ENCODE measurements at regions not wholly inside any gene's neighbourhood (a gene's known extent, or its start where the extent isn't known, plus 50 kb on each side); places are given as distances from the start of the nearest gene placed in this dataset.

DNA sequence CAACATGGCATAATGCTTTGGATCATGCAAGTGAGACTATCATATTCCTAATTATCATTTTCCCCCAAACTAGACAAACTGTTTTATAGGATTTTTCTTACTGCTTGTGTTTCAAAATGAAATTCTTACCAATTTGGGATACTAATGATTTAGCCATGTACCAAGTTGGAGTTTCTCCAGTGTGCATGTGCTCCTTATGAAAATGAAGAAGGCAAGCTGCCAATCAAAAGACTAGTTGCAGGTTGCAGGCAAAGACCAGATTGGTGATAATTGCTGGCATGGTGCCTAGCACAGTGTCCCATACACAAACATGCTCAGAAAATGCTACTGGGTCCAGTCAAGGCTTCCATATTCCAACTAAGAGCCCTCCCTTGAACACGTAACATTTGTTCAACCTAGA is 771.8 kb upstream of the FANCL start:
- DNase-seq (ENCODE audit: low spot score): no peak

DNA sequence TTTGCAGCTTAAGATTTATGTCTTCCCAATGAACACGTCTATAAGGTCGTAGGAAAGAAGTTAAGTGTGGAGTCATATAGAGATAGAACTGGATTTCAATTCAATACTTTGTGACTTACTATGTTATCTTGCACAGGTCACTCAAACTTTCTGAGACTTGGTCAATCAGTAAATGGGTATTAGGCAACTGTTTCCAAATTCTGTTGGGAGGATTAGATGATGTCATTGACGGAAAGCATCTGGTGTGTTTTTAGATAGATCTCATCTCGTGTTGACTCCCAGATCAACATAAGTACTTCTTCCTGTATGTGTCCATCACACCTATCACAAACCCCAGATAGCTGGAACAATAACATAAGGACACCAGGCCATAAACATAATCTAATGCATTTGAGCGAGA is 771.1 kb upstream of the FANCL start:
- DNase-seq (ENCODE audit: low spot score): no peak

DNA sequence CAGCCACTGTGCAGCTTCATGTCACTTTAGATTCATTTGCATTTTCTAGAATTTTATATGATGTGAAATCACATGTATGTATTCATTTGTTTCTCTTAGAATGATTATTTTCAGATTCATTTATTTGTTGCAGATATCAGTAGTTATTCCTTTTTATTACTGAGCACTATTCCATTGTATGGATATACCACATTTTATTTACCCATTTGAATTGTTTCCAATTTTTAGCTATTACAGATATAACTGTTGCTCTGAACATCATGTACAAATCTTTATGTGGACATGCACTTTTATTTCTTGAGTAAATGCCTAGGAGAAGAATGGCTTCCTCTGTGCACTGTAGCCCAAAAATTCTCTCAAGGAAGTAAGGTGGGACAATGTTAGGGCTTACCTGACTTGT is 767.8 kb upstream of the FANCL start:
- DNase-seq (ENCODE audit: low spot score): no peak

DNA sequence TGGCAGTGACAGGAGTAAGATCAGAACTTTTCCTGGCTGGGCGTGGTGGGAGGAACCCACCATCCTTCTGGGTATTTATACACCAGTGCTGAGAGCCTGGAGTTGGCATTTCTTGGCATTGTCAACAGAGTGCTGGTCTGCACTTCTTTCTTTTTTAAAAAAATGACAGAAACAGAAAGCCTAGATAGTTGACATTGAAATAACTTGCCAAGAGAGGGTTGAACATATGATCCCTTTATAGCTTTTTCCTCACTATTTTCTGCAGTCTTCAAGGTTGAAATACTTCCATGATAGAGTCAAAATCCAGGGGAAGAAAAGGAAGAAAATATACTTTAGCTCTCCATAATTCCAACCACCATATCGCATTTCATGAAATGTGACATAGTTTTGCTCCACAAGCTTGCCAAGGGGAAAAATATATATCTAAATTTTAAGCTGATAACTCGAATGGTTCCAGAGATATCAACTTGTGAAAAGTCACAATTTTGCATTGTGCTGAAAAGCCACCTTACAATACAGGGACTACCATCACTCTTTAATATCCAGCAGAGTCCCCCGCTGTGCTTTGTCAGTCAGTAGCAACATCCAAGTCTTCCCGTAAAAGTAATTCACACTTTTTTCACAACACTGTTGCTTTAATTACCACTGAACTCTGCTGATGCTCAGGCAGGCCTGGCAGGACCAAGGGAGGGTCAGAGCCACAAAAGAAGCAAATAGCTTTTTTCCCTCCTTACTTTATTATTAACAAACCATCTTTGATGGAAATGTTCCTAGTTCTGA is 764.9 kb upstream of the FANCL start:
- DNase-seq (ENCODE audit: low spot score): no peak

DNA sequence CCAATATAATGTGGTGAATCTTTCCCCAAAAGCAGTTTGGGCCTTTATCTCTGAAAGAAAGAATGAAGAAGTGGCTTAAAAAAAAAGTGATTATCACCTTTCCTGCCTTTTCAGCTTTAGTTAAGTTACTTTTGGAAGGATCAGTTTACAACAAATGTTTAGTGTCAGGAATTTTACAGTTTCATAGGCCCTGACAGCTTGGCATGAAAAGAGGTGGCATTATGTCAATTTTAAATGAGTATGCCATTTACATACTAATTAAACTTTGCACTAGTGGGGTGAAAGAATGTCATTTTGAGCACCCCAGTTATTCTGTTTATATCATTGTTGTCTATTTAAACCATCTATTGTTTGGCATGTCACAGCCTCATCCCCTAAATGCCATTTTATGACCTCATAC is 763.5 kb upstream of the FANCL start:
- DNase-seq (ENCODE audit: low spot score): no peak

DNA sequence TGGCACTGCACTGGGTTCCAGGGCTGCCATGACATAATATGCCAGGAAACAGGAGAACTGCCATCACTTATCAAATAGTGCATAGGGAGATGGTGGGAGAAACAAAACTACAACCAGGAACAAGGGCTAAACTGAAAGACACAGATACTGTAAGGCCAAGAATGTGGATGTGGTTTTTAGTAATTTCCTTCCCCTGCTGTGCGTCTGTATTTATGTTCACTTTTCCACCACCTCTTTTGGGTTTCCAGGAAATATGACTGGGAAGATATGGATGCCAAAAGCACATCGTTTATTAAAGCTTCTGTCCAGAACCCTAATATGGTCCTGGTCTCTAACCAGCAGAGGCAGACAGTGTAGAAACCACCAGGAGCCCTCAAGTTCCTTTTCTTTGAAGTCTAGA is 759.7 kb upstream of the FANCL start:
- no peak for DNase-seq (ENCODE audit: low spot score)

DNA sequence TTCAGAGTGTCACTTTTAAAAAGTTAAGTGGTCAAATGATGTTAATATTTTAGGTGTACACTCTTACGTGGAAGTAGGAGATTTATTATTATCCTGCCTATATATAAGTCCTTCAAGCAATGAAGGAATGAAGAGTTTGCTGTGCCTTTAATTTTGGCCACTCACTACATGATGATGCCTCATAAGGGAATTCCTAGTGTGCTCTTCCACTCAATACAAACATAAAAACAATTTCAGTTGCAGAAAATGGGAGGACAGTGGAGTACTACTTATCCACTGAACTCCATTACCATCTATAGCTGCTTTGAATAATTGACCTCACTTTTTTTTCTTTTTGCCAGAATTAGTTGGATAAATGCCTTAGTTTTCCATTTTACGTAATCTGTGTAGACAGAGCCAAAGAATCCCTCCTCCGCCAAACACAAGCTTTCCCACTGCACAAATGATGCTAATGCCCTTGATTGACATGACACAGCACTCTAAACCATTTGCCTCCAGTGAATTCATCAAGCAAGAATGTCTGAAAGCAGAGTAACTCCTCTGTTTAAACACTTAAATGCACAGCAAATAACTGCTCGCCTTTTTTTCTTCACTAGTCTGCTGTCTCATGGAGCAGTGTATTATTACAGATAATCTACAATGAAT is 751.1 kb upstream of the FANCL start:
- peak; percentile 46 for DNase-seq (ENCODE audit: low spot score)

DNA sequence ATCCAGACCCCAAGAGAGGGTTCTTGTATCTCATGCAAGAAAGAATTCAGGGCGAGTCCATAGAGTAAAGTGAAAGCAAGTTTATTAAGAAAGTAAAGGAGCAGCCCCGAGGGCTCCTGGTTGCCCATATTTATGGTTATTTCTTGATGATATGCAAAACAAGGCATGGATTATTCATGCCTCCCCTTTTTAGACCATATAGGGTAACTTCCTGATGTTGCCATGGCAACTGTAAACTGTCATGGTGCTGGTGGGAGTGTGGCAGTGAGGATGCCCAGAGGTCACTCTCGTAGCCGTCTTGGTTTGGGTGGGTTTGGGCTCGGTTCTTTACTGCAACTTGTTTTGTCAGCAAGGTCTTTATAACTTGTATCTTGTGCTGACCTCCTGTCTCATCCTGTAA is 750.2 kb upstream of the FANCL start:
- no peak for DNase-seq (ENCODE audit: low spot score)

DNA sequence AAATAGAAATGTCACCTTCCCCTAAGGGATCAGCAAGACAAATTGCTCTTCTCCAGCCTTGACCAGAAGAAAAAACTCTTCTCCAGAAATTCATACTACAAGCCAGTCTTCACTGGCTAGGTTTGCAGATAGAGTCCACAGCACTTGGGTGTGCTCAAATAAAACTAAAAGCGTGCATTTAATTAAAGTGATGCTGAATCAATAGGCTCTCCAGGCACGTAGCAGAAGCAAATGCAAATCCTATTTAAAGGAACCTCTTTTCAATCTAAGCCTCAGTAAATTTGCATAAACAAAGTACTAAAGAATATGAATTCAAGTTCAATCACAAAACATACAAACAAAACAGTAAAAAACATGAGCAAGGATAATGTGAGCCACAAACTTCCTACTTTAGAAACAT is 744.4 kb upstream of the FANCL start:
- no peak for DNase-seq (ENCODE audit: low spot score)

DNA sequence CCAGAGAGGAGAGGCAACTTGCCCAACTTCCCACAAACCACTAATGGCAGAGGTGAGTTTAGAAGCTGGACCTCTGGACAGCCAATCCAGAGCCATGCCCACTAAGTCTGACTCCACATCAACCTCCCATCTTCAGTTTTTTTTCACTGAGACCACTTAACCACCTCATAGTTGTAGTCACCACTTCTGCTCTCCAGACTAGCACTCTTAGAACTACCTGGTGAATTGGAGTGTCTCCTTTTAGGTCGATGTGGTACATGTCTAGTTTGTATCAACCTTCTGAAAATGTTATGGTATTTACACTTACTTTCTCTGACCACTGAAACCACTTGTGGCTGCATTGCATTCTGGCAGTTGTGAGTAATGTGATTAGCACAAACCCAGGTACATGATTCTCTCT is 743.6 kb upstream of the FANCL start:
- DNase-seq (ENCODE audit: low spot score): no peak

DNA sequence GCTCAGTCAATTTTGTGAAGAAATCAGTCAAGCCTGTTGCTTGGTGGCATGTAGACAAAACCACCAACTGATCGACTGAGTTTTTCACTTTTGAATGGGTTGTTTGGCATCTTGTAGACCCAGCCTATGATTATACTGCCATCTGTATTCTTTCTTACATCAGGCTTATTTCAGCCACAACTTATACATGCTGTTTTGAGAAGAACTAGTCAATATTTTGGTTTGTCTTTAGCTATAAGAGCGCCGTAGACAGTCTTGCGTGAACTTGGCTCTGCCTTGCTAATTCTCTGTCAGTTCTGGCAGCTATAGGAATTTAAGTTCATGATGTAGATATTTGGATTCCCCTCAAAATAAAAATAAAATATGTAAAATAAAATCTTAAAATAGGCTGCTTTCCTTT is 742.0 kb upstream of the FANCL start:
- no peak for DNase-seq (ENCODE audit: low spot score)

DNA sequence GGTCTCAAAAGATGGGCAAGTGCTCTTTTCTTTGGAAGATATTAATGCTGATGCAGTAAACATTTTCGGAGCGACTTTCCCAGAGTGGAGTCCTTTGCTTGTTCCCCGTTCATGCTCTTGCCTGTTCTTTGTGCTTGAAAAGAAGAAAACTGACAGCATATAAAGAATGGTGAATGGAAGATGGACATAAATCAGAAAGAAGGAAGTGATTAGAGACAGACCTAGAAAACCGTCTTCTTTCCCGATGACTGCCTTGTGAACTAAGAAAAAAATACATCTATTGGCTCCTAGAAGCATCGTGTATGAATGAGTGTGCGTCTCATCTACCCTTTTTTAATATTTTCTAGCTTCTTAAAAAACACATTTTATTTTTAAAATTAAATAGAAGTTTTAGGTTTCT is 740.1 kb upstream of the FANCL start:
- no peak for DNase-seq (ENCODE audit: low spot score)

DNA sequence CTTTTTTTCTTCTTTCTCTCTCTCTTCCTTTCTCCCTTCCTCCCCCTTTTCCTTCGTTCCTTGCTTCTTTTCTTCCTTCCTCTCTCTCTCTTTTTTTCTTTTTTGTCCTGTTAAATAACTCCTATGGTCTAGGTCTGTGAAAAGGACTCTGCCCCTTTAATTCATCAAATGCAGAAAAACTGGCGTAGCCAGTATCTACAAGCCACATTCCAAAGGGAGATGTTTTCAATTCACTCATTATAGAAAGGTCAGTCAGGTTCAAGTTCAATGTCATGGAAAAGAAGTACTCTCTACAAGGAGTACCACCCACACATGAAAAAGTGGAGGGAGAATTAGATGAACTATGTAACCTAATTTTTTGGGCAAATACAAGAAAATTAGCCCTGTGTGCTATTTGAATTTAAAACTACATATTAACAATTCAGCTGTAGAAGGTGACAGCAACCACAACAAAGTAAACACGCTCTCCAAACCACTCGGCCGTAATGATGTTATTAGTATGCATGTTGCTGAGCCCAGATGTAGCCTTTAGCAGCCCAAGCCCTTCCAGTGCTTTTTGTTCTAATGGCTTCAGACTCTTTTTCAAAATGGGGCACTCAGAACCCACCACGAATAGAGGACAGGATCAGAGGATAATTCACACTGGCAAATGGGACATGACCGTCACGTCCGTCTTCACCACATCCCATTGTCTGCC is 735.4 kb upstream of the FANCL start:
- no peak for DNase-seq (ENCODE audit: low spot score)

DNA sequence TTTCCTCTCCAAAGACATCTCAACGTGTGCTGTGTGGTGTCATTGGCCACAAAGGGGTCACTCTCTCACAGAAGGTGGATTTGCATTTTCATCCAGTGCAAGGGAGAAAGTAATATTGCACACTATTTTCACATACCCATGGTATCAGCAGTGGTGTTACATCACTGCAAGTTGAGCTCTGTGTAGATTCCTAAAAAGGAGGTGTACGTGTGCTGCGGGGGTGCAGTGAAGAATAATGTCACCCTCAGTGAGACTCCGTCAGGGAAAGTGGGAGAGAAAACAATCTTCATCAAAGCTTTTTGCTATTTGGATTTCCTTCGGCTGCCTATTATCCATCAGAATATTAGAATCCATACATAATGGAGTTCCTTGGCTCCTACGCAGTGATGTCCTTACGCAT is 733.8 kb upstream of the FANCL start:
- DNase-seq (ENCODE audit: low spot score): no peak

DNA sequence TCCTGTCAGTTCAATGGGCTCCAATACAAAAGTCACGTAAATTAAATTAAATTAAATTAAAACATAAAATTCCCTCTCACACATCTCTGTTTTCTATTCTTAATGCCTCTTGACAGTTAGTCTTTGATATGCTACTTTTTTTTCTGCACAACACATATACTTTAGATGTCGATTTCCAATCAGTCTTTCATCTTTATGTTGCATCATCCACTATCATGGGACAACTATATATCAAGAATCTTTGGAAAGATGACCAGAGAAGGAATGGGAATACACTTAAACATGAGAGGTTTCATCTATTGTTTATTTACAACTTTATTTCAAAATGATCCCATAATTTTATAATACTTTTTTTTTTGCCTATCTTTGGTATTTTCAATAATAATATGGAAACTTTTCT is 733.3 kb upstream of the FANCL start:
- DNase-seq (ENCODE audit: low spot score): no peak

DNA sequence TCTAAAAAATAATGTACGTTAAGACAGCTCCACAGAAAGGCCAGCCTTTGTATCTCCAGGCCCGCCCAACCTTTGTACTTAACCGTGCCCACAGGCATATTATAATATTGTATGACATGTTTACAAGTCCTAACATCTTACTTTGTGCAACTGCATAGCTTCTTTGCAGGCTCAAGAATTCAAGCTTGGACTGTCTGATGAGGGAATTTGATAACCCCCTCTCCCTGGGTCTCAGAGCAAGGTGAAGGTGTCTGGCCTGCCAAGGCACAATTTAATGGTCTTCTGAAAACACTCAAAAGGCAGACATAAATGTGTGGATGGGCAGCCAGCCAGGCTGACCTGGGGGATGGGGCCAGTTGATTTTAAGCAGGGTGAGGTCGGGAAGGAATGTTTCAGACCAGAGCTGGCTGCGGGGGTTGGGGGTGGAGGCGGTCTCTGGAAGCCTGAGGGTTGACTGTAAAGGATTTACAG is 732.7 kb upstream of the FANCL start:
- no peak for DNase-seq (ENCODE audit: low spot score)

DNA sequence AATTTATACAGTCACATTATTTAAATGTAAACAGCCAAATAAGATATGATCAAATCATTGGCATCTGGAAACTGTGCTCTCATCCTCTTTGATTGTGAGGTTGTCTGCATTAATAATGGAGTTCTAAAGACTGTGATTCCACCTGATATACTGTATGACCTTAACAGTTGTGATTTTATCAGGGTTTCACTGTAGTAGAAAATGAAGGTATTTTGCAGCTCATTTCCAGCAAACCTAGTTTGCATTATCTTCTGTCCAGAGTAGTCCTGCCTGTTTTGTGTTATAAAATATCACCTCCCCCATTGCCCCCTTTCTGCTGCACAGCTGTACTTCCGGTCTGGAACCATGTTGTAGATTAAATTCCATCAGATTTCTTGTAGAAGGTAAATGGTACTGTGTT is 731.6 kb upstream of the FANCL start:
- DNase-seq (ENCODE audit: low spot score): no peak

DNA sequence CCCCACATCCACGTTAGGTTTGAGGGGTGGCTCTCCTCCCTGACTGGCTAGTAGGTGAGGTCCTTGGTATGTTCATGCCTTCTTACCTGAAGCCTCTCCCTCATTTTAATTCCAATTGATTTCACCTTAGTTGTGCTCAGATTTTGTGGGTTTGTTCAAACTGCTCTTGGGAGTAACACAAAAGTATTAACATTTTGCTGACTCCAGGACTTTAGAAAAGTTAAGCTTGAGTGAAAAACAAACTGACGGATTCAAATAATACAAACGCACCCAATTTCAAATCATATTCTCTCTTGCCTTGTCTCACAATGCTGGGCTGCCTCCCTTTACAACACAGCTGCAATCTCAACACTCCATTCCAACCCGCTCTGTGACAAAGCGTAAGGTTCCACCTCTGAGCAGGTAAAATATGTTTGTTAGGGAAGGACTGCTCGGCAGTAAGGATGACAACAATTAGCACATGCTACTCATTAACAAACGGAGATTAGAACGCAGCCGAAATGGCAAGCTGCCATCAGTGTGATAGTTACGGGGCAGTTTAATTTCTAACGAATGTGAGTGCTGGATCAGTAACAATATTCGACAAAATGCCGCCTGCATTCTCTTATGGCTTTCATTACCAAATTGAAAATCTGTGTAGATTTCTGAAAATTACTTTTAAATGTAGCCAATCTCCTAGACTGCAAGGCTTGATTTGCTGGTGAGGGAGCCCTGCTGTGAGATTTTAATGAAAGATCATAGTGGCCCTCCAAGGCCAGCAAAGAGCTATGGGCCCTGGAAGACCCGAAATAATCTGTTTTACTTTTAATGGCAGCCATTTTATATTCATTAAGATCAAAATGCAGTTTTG is 730.6 kb upstream of the FANCL start:
- no peak for DNase-seq (ENCODE audit: low spot score)

DNA sequence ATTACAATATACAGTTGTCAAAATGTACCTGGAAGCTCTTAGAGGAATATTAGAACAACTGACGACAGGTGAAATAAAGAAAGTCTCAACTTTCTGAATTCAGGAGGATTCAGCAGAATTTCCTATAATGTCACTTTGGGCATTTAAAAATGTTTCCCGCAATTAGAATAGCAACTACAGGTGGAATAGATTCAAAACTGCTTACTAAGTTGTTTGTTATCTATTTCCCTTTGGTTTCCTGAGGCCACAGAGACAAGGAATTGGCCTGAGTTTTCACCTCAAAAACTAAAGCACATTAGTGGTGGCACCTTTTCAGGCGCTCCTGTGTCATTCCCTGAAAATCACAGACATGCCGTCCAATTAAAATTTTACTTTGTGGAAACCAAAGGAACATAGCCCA is 729.2 kb upstream of the FANCL start:
- DNase-seq (ENCODE audit: low spot score): no peak

DNA sequence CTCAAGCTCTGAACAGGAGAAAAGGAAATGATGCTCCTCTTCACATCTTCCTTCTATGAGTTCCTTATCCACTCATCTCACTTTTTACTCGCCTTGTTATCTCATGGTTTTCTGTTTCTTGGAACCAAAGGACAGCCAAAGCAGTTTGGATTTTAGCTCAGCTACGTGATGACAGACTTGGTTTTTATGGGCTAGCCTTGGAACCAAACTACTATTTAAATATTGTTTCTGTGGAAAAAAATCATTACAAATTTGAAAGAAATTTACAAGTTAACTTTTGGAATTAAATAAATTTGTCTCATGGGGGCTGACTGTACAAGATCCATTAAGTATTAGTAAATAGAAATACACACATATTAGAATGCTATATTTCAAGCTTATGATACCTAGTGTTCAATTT is 727.8 kb upstream of the FANCL start:
- no peak for DNase-seq (ENCODE audit: low spot score)

DNA sequence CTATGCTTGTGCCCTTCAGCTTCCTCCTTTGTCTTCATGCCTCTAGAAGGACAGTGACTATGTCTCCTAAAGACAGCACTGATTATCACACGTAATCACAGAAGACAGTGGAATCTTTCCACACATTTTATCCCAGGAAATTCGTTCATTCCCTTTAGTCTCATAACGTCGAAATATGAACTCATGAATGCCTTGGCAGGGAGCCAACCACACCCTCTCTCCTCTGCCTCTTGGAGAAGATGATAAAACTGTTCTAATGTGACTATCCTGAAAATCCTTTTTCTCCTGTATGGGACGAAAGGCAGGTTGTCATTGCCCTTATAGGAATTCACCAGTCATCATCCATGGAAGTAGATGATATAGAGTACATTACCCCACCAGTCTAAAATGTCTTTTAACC is 726.6 kb upstream of the FANCL start:
- no peak for DNase-seq (ENCODE audit: low spot score)

DNA sequence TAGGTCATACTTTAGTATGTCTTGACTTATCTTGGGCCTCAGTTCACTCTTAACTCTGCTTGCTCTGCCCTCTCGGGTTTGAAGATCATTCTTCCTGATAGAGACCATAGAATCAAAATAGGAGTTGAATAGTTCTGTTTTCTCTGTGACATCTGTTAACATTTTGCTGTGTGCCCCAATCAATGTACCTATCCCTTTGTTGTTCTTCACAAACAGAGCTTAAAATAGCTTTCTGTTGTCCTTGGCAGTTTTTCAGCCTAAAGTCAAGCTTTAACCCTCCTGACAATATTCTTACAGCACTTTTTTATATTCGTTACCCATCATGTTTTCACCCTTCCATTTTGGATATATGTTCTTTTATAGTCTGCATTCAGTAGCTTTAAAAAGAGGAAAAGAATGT is 724.5 kb upstream of the FANCL start:
- DNase-seq (ENCODE audit: low spot score): no peak
